ENCODE measurements at regions not wholly inside any gene's neighbourhood (a gene's known extent, or its start where the extent isn't known, plus 50 kb on each side); places are given as distances from the start of the nearest gene placed in this dataset.
"Not testable (repeated sequence)": the region's sequence is repeated elsewhere in the genome, so short reads cannot be mapped to it uniquely, and the experiment has no call there.

DNA sequence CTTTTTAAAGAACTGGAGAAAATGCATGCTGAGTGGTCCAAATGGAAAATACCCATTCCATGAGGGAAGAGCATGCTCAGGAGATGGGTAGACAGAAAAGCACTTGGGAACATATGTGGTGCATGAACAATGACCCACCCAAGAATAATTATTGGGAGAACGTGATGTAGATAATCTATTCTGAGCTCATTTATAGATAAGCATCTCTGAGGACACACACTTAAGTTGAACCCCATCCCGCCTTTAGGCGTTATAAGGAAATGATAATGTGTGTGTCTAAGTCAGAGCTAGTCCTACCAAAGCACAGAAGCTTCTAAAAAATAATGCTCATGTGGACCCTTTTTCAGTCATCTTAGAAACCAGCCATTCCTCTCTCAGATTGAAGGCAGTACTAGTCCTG, 189.9 kb downstream of the KTN1 start:
- DNase-seq: no peak

DNA sequence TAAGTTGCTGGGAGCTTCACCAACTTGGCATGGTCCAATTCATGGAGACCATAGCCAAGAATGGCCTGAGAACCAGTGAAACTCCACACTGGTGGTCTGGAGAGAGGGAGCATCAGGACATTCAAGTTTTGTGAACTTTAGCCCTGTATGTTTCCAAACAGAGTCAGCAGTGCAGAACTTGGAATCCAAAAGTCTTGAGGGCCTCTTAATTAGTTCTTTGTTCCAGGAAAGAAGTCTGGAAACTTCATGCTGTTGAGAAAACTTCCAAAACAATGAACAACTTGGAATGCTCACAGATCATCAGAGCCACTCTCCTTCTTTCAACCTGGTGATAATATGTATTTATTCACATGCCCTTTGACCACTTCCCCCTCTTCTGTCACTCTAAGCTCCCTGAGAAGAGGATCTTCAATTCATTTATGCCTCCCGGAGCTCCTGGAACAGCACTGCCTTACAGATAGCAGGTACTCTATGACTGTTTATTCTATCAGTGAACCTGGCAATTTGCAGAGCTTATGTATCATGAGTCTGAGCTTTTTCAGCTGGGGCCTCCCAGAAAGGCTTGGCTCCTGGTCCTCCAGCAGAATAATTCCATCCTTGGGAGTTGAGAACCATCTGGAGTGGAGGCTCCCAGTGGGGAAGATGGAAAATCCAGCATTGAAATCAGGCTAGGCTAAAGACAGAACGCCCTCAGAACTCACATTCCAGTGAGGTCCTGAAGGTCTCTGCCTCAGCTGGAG, 191.4 kb downstream of the KTN1 start:
- no peak for DNase-seq

DNA sequence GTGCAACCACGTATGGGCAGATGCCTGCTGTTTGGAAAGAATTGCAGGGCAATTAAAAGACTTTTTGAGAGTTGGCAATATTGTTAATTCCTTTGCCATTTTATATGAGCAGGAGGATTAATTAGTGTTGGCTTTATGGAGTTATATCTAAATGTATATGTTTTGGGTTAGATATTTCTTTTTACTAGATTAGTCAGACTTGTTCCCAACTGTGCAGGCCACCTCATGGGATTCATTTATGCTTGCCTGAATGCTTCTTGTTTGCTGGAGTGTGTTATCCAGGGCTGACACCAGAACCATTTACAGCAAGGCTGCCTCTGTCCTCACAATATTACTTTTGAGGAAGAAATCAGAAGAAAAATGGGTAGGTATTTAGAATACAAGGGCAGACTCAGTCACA, 192.5 kb downstream of the KTN1 start:
- no peak for DNase-seq

DNA sequence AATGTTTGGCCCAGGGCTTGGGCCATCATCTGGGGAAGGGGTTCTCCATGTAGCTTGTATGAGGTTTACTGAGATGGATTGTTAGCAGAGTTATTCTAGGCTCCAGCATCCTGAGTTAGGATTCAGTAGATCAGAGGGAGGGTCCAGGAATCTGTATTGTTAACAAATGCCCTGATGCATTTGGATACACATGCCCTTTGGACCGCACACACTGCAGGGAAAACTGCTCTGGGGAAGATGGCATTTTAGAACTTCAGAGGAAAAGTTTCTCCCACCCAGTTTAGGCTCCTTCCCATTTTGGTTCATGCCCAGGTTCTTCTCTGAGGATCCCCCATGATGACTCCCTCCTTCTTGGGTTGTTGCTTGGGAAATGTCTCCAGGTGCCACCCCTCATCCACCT, 193.3 kb downstream of the KTN1 start:
- no peak for DNase-seq

DNA sequence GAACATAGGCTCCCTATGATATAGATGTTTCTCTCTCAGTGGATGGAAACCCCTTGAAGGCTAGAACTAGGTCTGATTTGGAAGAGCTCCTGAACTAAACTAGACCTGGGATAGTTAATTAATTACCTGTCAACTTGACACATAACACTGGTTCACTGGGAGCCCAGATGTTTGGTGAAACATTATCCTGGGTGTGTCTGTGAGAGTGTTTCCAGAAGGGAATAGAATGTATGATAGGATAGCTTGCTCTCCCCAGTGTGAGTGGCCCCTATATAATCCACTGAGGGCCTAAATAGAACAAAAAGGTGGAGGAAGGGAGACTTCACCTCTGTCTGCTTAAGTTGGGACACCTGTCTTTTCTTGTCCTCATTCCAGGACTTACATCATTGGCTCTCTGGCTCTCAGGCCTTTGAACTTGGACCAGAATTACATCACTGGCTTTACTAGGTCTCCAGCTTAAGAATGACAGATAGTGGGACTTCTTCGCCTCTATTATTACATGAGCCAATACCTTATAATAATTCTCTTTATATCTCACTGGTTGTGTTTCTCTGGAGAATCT, 194.1 kb downstream of the KTN1 start:
- DNase-seq: no peak

DNA sequence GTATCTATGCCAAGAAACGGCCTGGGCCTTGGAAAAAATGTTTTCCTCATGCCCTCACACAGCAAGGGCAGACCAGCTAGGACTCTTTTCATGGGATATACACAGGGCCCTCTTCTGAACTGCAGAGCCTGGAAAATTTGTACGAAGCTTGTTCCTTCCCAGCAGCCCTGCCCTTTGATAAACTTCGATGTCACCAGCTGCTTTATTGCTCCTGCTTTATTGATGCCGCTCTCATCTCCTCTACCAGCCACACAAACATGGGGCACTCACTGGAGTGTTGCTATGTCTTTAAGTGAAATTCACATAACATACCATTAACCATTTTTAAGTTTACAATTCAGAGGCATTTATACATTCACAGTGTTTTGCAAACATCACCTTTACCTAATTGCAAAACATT, 197.9 kb downstream of the KTN1 start:
- no peak for DNase-seq

DNA sequence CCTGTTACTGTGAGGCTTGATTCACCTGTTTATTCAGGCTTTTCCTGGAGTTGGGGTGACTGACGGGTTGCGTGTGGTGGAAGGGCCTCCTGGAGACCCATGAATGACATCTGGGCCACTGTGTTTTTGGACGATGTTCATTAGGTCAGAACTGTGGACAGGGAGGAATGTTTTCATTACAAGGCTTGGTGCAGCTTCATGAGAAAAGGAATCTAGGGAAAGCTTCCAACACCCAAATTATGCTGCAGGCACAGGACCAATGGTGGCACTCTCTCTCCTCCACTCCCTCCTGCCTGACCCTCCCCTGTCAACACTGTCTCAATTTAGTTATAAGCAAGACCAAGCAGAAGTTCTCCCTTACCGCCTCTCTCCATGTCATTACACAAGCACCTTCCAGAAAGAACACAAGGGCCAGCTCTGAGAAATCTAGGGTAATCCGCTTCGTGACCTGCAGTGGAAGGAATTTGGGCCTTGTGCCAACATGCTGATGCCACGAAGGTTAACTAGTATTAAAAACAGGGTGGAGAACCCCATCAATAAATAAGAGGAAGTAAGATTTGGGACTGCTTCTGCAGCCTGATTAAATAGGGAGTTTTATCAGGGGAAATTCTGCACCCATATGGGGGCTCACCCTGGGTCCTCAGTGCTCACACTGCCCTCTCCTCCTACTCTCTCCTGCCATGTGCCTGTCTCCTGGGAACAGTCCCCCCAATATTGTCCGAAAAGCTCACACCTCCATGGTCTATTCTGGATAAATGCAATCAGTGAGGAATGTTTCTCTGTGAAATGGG, 200.3 kb downstream of the KTN1 start:
- DNase-seq: no peak

DNA sequence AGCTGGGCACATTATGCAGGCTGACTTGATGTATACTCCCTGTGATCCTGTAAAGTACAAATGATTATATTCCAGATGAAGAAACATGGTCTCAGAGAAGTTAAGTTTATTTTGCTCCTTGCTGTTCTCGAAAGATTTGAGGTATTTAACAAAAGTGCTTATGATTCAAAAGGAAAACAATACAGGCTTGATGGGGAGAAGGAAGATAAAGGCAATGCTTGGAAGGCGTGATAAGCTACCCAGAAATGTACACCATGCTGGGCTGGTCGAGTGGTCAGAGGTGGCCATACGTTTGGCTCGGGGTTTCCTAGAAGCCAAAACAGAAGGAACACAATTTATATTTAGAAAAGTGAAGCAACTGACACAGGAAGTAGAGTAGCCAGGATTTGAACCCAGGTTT, 201.0 kb downstream of the KTN1 start:
- no peak for DNase-seq

DNA sequence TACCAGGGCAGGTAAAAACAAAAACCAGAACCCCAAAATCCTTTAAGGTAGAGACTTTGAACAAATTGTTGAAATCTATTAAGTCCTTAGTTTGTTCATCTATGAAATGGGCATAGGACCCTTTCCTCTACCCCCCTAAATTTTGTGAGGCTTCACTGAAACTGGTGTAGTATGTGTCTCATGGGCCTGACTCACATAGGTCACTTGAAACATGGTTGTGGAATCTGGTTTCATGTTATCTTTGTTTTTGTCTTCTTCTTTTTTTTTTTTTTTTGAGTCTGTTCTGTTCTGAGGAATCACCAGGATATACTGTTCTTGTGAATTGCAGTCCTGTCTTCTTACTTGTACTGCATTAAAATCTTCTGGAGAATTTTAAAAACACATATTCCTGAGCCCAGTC, 202.2 kb downstream of the KTN1 start:
- DNase-seq: no peak

DNA sequence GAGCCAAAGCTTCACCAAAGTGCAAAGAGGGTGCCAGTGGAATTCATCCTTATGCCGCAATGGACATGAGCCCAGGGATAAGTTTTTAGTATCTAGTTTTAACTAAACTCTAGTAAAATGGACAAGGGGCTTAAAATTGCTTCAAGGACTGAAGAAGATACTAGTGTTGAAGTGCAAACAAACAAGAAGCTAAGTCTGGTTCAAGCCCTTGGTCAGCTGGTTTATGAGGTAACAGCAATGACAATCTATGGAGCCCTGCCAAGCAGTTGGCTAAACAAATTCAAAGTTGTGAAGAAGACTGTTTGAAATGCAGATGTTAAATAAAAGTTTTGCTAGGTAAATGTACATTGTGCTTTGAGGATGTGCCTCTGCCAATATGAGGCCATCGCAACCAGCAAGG, 209.4 kb downstream of the KTN1 start:
- no peak for DNase-seq

DNA sequence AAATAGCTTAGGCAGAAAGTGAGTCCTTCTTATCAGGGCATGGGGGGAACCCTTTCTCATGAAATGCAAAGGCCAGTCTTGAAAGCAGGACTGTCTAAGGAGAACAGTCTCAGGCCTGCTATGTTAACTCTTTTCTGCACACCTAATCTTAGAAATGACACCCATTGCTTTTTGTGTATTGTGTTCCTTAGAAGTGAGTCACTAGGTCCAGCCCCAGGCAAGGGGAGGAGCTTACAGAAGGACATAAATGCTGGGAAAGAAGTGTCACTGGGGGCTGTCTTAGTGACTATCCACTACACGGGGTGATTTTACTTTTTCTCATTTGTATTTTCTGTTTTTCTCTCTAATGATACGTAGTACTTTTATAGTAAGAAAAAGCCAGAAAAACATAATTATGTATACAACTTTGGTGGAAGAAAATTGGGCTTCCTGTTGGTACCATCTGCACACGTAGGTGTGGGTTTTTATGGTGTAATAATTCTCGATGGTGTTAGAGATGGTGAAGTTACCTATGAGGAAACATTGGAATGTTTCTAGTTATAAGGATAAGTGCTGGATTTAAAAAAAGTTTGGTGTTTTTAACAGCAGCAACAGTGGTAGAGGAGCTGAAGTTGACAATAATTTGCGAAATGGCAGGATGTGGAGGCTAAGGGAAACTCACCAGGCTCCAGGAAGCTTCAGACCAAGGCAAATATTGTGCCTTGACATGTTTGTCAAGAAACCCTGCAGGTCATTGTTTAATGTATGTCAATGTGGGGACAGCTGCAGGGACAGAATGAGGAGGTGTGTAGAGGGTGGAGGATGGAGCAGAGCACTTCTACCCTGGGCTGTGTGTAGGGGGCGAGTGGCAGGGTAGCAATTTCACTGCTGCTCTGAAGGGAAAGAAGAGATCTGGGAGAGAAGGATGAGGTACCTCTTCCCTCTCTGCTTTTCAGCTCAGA, 214.9 kb downstream of the KTN1 start:
- DNase-seq: no peak

DNA sequence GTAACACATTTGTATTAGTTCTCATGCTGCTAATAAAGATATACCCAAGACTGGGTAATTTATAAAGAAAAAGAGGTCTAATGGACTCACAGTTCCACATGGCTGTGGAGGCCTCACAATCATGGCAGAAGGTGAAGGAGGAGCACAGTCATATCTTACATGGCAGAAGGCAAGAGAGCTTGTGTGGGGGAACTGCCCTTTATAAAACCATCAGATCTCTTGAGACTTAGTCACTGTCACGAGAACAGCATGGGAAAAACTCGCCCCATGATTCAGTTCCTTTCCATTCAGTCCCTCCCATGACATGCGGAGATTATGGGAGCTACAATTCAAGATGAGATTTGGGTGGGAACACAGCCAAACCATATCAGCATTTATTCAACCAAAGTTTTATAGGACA, 216.5 kb downstream of the KTN1 start:
- not testable (repeated sequence) for DNase-seq

DNA sequence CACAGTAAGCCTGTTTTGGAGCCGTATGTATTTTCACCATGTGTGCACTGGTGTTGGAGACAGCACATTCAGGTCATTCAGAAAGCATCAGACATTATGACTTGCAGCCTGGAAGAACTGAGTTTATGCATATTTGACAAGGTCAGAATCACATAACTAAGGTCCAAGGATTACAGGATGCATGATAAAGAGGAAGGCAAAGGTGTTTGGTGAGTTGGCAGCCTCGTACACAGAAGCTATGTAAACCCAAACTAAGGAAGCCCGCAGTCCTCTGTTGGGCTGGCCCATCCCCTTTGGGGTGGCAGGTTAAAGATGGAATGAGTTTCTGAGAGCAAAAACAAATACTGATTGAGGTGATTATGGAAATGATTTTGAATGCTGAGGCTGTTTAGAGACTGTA, 218.4 kb downstream of the KTN1 start:
- no peak for DNase-seq

DNA sequence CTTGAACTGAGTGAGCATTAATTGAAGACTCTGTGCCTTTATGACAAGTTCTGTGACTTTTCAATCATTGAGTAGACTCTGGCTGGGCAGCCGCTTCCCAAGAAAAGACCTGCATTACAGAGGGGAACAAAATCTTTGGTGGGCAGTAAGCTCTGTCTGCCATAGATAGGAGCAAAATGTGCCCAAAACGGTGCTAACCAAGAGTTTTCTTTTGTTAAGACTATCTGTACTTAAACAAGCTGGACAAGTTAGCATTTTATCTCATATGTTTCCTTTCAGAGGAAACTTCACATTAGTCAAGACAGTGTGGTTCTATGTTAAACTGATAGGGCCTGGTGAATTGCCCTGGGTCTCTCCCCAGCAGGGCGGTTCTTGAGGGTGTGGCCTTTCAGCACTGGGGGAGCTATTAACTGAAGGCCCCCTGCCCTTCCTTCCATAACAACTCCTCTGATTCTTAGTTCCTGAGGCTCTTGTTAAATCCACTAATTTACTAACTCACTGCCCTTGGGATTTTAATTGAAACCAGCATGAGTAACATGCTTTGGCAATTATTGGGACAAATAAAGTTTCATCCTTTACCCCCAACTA, 219.6 kb downstream of the KTN1 start:
- DNase-seq: no peak

DNA sequence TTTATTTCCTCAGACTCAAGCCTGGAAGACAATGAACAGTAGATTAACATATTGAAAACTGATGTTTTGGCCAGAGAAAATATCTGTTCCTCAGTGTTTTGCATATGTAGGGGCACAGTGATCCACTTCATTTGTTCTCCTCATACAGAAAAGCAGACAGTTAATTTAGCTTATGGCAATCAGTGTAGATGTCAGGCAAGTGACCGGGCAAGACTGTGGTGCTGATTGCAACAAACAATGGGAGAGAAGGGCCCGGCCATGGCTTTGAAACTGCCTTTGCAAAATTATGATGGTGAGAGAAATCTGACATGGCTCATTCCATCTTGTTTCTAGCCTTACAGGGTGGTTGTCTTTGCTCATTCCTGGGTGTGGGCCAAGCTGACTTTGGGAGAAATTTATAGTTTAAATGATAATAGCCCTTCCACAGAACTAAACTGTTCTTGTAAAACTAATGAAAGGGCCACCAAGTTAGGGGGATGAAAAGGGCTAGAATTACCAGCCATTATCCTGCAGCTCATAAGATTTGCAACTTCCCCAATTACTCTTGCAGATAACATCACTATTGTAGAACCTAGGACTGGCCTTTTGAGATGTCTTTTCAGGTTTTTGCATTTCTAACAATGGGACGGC, 220.3 kb downstream of the KTN1 start:
- no peak for DNase-seq

DNA sequence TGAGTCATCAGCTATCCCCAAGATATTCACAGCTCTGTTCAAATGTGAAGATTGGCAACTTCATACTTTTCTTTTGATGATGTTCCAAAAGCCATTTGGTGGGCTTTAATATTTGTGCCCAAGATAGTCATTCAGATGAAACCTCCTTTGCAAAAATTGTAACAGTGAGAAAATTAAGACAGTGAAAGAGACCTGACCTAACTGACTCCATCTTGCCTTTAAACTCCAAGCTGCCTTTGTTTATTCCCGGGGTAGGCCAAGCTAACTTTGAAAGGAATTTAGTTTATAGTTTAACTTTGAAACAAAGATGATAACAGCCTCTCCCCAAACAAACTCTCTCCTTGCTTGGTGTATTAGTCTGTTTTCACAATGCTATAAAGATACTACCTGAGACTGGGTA, 221.1 kb downstream of the KTN1 start:
- DNase-seq: no peak

DNA sequence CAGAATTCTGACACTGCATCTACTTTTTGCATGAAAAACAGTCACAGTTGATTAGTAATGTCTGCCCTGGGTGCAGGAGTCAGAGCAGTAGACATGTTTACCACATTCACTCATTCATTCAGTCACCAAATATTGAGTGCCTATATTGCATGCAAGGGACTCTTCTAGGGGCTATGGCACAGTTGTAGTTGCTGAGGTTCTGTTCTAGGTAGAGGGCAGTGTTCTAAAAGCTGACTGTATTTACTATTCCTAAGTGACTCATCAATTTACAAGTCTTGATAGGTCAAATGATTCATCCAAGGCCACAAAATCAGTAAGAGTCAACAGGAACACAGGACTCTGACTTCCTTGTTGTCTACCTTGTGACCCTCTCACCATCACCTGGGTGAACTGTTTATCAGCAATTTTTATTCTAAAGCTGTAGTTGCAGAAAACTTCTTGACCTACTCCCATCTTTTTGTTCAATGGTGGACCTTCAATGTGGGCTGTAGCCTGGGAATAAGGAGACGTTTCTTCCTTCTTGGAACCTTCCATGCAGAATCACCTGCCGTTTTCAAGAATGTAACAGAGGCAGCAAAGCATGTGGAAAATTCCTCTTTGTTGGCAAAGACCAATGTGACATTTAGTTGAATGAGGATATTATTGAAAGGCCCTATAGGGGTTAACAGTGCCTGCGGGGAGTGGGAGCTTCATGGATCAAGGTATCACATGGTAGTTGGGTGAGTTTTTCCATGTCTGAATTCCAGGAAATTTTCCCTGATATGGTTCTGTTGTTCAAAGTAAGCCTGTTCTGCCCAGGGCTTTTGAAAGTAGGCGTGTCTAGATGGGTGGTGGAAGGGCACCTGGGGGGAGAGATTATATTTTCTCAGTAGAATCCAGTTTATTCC, 223.2 kb downstream of the KTN1 start:
- peak; percentile 17 for DNase-seq

DNA sequence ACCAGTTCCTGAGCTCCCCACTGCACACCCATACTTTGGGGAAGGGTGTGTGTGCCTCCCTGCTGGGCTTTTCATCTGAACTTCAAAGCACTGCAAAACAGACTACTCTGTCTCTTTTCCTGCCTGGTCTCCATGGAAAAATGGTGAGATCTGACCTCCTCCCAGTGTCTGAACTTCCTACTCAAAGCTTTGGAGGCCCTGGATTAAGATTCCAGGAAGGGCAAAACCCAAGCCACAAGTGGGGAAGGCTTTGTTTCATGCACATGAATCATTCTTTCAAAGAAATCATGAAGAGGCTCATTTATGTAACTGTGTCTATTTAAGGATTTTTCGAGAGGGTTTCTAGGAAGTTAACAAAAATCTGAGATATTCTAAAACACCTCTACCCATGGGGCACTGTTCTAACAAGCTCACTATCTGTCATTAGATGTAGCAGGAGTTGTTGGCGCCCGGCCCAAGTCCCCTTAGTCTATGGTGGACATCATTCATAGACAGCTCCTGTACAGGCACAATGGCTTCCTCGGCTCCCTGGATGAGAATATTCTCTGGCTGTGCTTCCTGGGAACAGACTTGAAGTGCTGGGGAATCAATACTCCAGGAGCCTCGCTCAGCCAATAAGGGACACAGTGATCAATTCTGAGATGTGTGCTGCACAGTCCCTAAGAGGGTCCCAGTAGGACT, 224.0 kb downstream of the KTN1 start:
- no peak for DNase-seq

DNA sequence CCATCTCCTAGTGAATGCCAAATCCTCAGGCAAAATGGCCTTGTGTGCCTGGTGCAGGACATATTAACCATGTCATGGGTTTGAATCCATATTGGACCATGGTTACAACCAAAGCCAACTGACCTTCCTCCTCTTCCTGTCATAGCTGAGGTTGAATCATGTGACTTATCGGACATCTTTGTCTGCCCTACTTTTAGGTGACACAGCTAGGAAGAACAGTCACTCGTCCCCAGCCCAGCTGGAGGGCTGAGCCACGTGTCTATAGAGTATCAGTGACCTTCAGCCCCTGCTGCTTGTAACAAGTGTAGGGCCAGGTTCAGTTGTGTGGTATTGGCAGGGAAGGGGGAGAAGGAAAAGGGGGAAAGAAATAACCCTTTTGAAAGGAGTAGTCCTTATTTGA, 225.2 kb downstream of the KTN1 start:
- no peak for DNase-seq

DNA sequence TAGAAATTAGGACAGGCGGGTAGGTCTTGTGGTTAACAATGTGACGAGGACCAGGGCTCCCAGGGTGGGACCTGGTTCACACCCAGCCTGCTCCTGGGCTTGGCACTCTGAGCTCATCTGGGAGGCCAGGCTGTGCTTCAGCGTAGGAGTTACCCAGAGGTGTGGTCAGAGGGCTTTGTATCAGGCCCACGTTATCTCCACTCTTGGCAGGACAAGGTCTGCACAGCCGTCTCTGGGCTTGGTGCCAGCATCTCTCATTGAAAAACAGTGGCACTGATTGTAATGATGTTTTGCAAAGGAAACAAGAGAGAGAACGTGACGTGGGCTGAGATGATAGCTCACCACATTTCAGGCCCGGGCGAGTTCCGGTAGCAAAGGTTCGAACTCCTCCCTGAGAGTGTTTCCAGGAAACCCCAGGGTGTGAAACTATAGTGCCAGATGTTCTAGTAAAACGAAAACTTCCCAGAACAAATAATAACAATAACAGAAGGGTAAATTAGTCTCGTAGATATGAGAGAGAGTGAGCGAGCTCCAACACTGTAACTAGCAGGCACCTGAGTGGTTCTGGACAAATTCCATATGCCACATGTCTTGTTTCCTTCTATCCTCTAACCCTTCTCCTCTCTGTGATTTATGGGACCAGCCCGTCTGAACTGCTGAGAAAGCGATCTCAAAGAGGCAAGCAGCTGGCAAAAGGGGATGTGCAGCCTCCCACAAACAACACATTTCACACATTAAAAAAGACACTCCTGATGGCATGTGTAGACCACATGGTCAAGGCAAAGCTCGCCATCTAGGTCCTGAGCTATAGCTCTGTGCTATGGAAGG, 227.3 kb downstream of the KTN1 start:
- peak; percentile 73 for DNase-seq
